GM23338 (cell line): ENCODE measurements at regions not wholly inside any gene's neighbourhood (a gene's known extent, or its start where the extent isn't known, plus 50 kb on each side); places are given as distances from the start of the nearest gene placed in this dataset.

Experiments used
- CREB1 ChIP-seq: fragments of 250-450 bp; sonication (Bioruptor Pico); IDR thresholded peaks from 2 replicates; pipeline ENCODE4 v1.5.0; 2020; ENCODE audit warnings: low read depth, mild to moderate bottlenecking, moderate library complexity
- EZH2 ChIP-seq: fragments of 200-600 bp; sonication (generic); IDR thresholded peaks from one replicate; pipeline ENCODE4 v1.8.0; 2017; ENCODE audit warnings: antibody characterized with exemption, mild to moderate bottlenecking, low read depth; ENCODE audit not compliant: unreplicated experiment
- EZH2phosphoT487 ChIP-seq: fragments of 200-600 bp; sonication (generic); IDR thresholded peaks from one replicate; pipeline ENCODE4 v1.8.1; 2018; ENCODE audit warnings: antibody characterized with exemption; ENCODE audit not compliant: unreplicated experiment
- JUNB ChIP-seq: IDR thresholded peaks from one replicate; pipeline ENCODE4 v1.6.1; 2016; ENCODE audit warnings: antibody characterized with exemption; ENCODE audit not compliant: unreplicated experiment
- NANOG ChIP-seq: IDR thresholded peaks from 2 replicates; pipeline ENCODE4 v1.6.1; 2016; ENCODE audit warnings: antibody characterized with exemption, borderline replicate concordance
- POLR2AphosphoS5 ChIP-seq: IDR thresholded peaks from 2 replicates; pipeline ENCODE4 v1.6.1; 2016; ENCODE audit warnings: antibody characterized with exemption, low read depth
- STAT1 ChIP-seq: IDR thresholded peaks from one replicate; pipeline ENCODE4 v1.6.1; 2016; ENCODE audit warnings: antibody characterized with exemption; ENCODE audit not compliant: unreplicated experiment
- ZNF114 ChIP-seq: fragments of 250-450 bp; sonication (Bioruptor Pico); IDR thresholded peaks from 2 replicates; pipeline ENCODE4 v1.5.0; 2020; ENCODE audit warnings: mild to moderate bottlenecking, moderate library complexity
- TF ChIP-seq, protein P1 (sequence below), 2 experiments: fragments of 200-600 bp in 1 of 2; sonication (generic) in 1 of 2; conservative IDR thresholded peaks; 2 replicates each; pipeline versions ENCODE4 v1.5.1 to v1.6.1; 2016 to 2017; ENCODE audit warnings: antibody characterized with exemption in 2 of 2, low read depth in 2 of 2, mild to moderate bottlenecking in 2 of 2, moderate library complexity in 1 of 2
- TF ChIP-seq, protein P2 (sequence below): IDR thresholded peaks from 2 replicates; pipeline ENCODE4 v1.6.1; 2016; ENCODE audit warnings: antibody characterized with exemption
- TF ChIP-seq, protein P3 (sequence below): IDR thresholded peaks from one replicate; pipeline ENCODE4 v1.6.1; 2018; ENCODE audit warnings: antibody characterized with exemption; ENCODE audit not compliant: unreplicated experiment

DNA sequence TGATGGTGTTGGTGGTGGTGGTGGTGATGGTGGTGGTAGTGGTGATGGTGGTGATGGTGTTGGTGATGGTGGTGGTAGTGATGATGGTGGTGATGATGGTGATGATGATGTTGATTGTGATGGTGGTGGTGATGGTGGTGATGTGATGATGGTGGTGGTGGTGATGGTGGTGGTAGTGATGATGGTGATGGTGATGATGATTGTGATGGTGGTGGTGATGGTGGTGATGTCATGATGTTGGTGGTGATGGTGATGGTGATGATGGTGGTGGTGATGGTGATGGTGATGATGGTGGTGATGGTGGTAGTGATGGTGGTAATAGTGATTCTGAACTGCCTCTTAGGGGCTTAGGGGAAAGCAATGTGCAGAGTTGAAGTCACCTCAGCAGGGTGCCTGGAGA, 760.7 kb downstream of the GALR1 start:
- TF ChIP-seq, protein P1, sequence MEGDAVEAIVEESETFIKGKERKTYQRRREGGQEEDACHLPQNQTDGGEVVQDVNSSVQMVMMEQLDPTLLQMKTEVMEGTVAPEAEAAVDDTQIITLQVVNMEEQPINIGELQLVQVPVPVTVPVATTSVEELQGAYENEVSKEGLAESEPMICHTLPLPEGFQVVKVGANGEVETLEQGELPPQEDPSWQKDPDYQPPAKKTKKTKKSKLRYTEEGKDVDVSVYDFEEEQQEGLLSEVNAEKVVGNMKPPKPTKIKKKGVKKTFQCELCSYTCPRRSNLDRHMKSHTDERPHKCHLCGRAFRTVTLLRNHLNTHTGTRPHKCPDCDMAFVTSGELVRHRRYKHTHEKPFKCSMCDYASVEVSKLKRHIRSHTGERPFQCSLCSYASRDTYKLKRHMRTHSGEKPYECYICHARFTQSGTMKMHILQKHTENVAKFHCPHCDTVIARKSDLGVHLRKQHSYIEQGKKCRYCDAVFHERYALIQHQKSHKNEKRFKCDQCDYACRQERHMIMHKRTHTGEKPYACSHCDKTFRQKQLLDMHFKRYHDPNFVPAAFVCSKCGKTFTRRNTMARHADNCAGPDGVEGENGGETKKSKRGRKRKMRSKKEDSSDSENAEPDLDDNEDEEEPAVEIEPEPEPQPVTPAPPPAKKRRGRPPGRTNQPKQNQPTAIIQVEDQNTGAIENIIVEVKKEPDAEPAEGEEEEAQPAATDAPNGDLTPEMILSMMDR (conservative IDR thresholded peaks at IDR 0.05; ENCODE audit: low read depth in 2 of 2): no peak
- TF ChIP-seq EZH2phosphoT487 (no peak), STAT1 (no peak), POLR2AphosphoS5 (no peak), CREB1 (CRISPR knock-in tag) (no peak), EZH2 (no peak), JUNB (no peak), ZNF114 (CRISPR knock-in tag) (no peak), NANOG (no peak)
- TF ChIP-seq, protein P2, sequence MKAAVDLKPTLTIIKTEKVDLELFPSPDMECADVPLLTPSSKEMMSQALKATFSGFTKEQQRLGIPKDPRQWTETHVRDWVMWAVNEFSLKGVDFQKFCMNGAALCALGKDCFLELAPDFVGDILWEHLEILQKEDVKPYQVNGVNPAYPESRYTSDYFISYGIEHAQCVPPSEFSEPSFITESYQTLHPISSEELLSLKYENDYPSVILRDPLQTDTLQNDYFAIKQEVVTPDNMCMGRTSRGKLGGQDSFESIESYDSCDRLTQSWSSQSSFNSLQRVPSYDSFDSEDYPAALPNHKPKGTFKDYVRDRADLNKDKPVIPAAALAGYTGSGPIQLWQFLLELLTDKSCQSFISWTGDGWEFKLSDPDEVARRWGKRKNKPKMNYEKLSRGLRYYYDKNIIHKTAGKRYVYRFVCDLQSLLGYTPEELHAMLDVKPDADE: no peak
- TF ChIP-seq, protein P3, sequence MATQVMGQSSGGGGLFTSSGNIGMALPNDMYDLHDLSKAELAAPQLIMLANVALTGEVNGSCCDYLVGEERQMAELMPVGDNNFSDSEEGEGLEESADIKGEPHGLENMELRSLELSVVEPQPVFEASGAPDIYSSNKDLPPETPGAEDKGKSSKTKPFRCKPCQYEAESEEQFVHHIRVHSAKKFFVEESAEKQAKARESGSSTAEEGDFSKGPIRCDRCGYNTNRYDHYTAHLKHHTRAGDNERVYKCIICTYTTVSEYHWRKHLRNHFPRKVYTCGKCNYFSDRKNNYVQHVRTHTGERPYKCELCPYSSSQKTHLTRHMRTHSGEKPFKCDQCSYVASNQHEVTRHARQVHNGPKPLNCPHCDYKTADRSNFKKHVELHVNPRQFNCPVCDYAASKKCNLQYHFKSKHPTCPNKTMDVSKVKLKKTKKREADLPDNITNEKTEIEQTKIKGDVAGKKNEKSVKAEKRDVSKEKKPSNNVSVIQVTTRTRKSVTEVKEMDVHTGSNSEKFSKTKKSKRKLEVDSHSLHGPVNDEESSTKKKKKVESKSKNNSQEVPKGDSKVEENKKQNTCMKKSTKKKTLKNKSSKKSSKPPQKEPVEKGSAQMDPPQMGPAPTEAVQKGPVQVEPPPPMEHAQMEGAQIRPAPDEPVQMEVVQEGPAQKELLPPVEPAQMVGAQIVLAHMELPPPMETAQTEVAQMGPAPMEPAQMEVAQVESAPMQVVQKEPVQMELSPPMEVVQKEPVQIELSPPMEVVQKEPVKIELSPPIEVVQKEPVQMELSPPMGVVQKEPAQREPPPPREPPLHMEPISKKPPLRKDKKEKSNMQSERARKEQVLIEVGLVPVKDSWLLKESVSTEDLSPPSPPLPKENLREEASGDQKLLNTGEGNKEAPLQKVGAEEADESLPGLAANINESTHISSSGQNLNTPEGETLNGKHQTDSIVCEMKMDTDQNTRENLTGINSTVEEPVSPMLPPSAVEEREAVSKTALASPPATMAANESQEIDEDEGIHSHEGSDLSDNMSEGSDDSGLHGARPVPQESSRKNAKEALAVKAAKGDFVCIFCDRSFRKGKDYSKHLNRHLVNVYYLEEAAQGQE: no peak
